Esophagus muscularis mucosa (tissue), 4 donors: ENCODE measurements at regions not wholly inside any gene's neighbourhood (a gene's known extent, or its start where the extent isn't known, plus 50 kb on each side); places are given as distances from the start of the nearest gene placed in this dataset.

Experiments used
- DNase-seq: peaks from one replicate; pipeline ENCODE4 v3.0.0-alpha.2; 2017; ENCODE audit errors: extremely low spot score
- H3K27ac ChIP-seq, 4 donors: fragments of 200-600 bp; sonication (generic); replicated peaks in 1 of 4; 1 replicate in 3 of 4; 2 replicates in 1 of 4; pipeline ENCODE4 v1.5.1; 2016 to 2019; ENCODE audit warnings: mild to moderate bottlenecking in 1 of 4
- H3K27me3 ChIP-seq, 4 donors: fragments of 200-600 bp; sonication (generic); one replicate each; pipeline versions ENCODE4 v1.5.1 to v1.6.0; 2016 to 2019
- H3K36me3 ChIP-seq, 4 donors: fragments of 200-600 bp; sonication (generic); one replicate each; pipeline ENCODE4 v1.5.1; 2016 to 2019
- H3K4me1 ChIP-seq, 4 donors: fragments of 200-600 bp; sonication (generic); one replicate each; pipeline ENCODE4 v1.5.1; 2016 to 2019
- H3K4me3 ChIP-seq, 4 donors: fragments of 200-600 bp; sonication (generic); 1 replicate in 2 of 4; 2 replicates in 2 of 4; pipeline ENCODE4 v1.5.1; 2016 to 2019; ENCODE audit warnings: mild to moderate bottlenecking in 4 of 4, moderate library complexity in 1 of 4
- H3K9me3 ChIP-seq, 4 donors: fragments of 200-600 bp; sonication (generic); 1 replicate in 3 of 4; 2 replicates in 1 of 4; pipeline ENCODE4 v1.5.1; 2016 to 2019
- EP300 ChIP-seq: sonication (generic); formaldehyde crosslinking; IDR thresholded peaks from one replicate; pipeline ENCODE4 v1.6.1; 2017; ENCODE audit warnings: antibody characterized with exemption
- POLR2A ChIP-seq: fragments of 450-650 bp; IDR thresholded peaks from one replicate; pipeline ENCODE4 v1.6.1; 2017; ENCODE audit warnings: antibody characterized with exemption, moderate library complexity, mild to moderate bottlenecking, low read depth
- POLR2AphosphoS5 ChIP-seq, 2 donors: sonication (generic); formaldehyde crosslinking; IDR thresholded peaks; one replicate each; pipeline ENCODE4 v1.6.1; 2017; ENCODE audit warnings: antibody characterized with exemption in 2 of 2
- WGBS: methylation state at CpG from one replicate; pipeline ENCODE4 v1.1.5; 2018; 5-methylcytosine and 5-hydroxymethylcytosine counted together
- intact Hi-C: fragments of 100-400 bp; cut with DNase I; formaldehyde crosslinking; loops from one replicate; pipeline ENCODE4 v1.15.1; 2023
- TF ChIP-seq, protein P1 (sequence below), 3 experiments: fragments of 200-600 bp in 2 of 3; fragments of 450-650 bp in 1 of 3; sonication (generic) in 2 of 3; IDR thresholded peaks; one replicate each; pipeline ENCODE4 v1.5.1; 2017 to 2019; ENCODE audit warnings: antibody characterized with exemption in 3 of 3, mild to moderate bottlenecking in 2 of 3, moderate library complexity in 1 of 3

DNA sequence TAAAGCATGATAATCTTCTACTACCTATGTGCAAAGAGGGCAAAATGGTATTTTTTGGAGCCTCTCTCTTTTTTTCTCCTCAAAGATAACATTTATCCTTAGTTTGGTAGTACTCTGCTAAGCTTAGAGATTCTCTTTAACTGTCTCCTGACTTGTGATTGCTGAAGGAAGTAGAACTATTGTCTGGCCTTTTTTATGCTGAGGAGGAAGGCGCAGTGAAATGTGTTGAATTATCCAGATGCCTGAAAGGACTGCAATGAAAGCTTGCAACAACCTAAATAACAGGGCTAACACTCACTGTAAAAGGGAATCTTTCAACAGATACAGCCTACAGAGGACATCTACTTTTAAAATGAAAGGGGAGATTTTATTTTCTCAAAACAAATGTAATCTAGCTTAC, 59.5 kb upstream of the CCDC160 start:
- H3K9me3 ChIP-seq, result no peaks in the 10 kb centered on the region
- TF ChIP-seq EP300 (no peak), POLR2AphosphoS5 (IDR thresholded peaks at IDR 0.05) (no peak)
- WGBS, result 57% methylated on average over 1 of the region's 1 CpG
- no peaks in the 10 kb centered on the region for H3K36me3 ChIP-seq
- H3K4me3 ChIP-seq, result no peak overlapping the region
- peaks cover 0 to 4% (median 1%) of the 10 kb centered on the region in 4 donors for H3K27me3 ChIP-seq
- no peak for DNase-seq
- H3K4me1 ChIP-seq, result peaks cover 0 to 11% (median 10%) of the 10 kb centered on the region in 4 donors
- H3K27ac ChIP-seq, result no peak overlapping the region
- intact Hi-C loops, result no loop called here

DNA sequence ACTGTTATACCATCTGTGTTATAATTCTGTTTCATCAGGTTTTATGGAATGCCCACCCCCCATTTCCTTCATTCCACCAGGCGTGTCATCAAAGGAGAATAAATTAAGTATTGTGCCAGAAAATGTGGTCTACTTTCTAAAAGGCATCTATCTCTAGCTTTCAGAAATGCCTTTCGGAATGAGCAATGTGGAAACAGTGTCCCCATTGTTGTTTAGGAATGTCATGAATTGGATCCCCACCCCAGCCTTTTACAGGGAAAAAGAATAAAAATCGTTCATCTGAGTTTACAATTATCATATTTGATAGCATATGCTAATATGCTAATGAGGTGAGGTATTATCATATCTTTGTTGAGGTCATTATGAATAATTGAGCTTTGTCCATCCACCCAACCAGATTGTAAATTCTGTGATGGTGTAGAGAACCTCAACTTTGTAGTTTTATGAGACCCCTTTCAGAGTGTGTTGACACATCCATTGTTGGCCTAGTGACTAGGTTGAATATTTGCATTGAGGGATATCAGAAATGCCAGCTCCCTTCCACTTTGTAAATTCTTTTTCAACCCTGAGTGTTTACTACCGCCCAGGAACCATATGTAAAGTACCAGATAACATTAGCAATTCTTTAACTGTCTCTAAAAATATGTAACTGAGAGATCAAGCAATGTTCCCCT, 56.2 kb upstream of the CCDC160 start:
- TF ChIP-seq EP300 (no peak), POLR2A (no peak), POLR2AphosphoS5 (IDR thresholded peaks at IDR 0.05) (no peak)
- TF ChIP-seq, protein P1, sequence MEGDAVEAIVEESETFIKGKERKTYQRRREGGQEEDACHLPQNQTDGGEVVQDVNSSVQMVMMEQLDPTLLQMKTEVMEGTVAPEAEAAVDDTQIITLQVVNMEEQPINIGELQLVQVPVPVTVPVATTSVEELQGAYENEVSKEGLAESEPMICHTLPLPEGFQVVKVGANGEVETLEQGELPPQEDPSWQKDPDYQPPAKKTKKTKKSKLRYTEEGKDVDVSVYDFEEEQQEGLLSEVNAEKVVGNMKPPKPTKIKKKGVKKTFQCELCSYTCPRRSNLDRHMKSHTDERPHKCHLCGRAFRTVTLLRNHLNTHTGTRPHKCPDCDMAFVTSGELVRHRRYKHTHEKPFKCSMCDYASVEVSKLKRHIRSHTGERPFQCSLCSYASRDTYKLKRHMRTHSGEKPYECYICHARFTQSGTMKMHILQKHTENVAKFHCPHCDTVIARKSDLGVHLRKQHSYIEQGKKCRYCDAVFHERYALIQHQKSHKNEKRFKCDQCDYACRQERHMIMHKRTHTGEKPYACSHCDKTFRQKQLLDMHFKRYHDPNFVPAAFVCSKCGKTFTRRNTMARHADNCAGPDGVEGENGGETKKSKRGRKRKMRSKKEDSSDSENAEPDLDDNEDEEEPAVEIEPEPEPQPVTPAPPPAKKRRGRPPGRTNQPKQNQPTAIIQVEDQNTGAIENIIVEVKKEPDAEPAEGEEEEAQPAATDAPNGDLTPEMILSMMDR (IDR thresholded peaks at IDR 0.05), result no peak
- H3K36me3 ChIP-seq, result no peaks in the 10 kb centered on the region
- H3K27me3 ChIP-seq, result peaks cover 0 to 3% (median 0%) of the 10 kb centered on the region in 4 donors
- WGBS, result 54% methylated on average over 4 of the region's 4 CpGs
- H3K4me1 ChIP-seq, result no peaks in the 10 kb centered on the region
- no peaks in the 10 kb centered on the region for H3K9me3 ChIP-seq
- no peak overlapping the region for H3K27ac ChIP-seq
- DNase-seq, result no peak
- intact Hi-C loops, result no loop called here
- no peak overlapping the region for H3K4me3 ChIP-seq

DNA sequence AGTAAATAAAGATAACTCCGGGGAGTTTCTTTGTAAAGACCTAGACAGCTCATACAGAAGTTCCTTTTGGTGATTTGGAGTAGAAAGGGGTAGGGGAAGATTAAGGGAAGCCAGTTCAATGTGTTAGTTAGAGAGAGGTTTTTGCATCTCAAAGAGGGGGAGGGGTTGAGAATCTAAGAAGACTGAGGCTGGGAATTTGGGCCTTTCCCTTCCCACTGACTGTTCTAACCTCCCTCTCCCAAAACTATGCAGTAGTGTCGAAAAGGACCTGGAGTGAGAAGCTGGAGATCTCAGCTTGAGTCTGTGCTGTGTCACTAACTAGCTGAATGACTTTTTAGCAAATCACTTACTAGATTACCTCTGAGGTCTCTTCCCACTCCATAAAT, 55.7 kb upstream of the CCDC160 start:
- 47% methylated on average over 2 of the region's 2 CpGs for WGBS
- no peak for DNase-seq
- TF ChIP-seq POLR2AphosphoS5 (IDR thresholded peaks at IDR 0.05), result no peak
- TF ChIP-seq, protein P1 (IDR thresholded peaks at IDR 0.05), result no peak
- Histone ChIP-seq H3K27me3 (peaks cover 0 to 3% (median 0%) of the 10 kb centered on the region in 4 donors), H3K4me3 (no peak overlapping the region), H3K36me3 (no peaks in the 10 kb centered on the region), H3K27ac (no peak overlapping the region), H3K4me1 (no peaks in the 10 kb centered on the region), H3K9me3 (no peaks in the 10 kb centered on the region)
- intact Hi-C loops, result no loop called here

DNA sequence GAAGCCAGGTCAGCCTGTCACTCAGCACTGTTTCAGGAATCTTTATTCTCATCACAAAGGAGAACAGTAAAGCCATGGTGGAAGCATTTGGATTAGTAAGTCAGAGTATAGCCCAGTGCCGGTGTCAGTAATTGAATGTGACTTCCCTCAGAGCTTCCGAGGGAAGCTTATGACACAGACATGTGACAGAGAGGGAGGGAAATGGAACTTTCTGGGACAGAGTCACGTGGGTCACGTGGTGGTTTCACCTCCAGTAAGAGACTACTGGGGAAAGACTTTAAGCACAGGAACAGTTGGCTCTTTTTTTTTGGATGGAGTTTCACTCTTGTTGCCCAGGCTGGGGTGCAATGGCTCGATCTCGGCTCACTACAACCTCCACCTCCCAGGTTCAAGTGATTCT, 53.3 kb upstream of the CCDC160 start:
- H3K36me3 ChIP-seq, result no peaks in the 10 kb centered on the region
- intact Hi-C loops, result no loop called here
- H3K4me3 ChIP-seq, result no peak overlapping the region
- no peak for DNase-seq
- no peaks in the 10 kb centered on the region for H3K4me1 ChIP-seq
- H3K9me3 ChIP-seq, result no peaks in the 10 kb centered on the region
- 66% methylated on average over 6 of the region's 6 CpGs for WGBS
- TF ChIP-seq, protein P1 (IDR thresholded peaks at IDR 0.05), result no peak
- no peak for TF ChIP-seq EP300
- no peak for TF ChIP-seq POLR2A
- no peak for TF ChIP-seq POLR2AphosphoS5 (IDR thresholded peaks at IDR 0.05)
- H3K27ac ChIP-seq, result no peak overlapping the region
- H3K27me3 ChIP-seq, result peaks cover 0 to 3% (median 0%) of the 10 kb centered on the region in 4 donors

DNA sequence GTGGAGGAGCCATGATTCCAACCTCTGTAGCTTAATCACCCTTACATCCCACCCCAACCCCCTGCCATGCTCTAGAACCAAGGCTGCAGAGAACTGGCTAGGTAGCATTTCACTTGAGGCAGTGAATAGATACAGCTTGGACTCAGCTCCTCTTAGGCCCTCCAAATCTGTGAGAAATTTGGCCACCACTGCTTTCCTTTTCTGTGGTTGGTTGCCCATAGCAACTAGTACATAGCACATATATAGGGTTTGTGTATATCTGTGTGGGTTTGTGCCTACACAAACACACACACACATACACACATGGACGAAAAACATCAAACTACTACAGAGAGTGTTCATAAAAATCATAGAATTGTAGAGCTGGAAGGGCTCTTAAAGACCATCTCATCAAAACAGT, 52.0 kb upstream of the CCDC160 start:
- Histone ChIP-seq H3K27ac (no peak overlapping the region), H3K9me3 (no peaks in the 10 kb centered on the region), H3K4me1 (no peaks in the 10 kb centered on the region), H3K4me3 (no peak overlapping the region), H3K27me3 (peaks cover 0 to 3% (median 0%) of the 10 kb centered on the region in 4 donors), H3K36me3 (no peaks in the 10 kb centered on the region)
- no peak for TF ChIP-seq EP300
- 56% methylated on average over 1 of the region's 1 CpG for WGBS
- no peak for DNase-seq
- intact Hi-C loops, result no loop called here
